Activated CD4-positive, alpha-beta T cell treated with anti-CD3 and anti-CD28 coated beads, Interleukin-2, Interleukin-6, amounts not matched to agents 100 ng/mL and 50 ng/mL, durations not matched to agents 16 hours and 8 hours (primary cell): ENCODE measurements at regions not wholly inside any gene's neighbourhood (a gene's known extent, or its start where the extent isn't known, plus 50 kb on each side); places are given as distances from the start of the nearest gene placed in this dataset.

Experiments used
- DNase-seq: peaks from one replicate; pipeline ENCODE4 v3.0.0-alpha.2; 2020

DNA sequence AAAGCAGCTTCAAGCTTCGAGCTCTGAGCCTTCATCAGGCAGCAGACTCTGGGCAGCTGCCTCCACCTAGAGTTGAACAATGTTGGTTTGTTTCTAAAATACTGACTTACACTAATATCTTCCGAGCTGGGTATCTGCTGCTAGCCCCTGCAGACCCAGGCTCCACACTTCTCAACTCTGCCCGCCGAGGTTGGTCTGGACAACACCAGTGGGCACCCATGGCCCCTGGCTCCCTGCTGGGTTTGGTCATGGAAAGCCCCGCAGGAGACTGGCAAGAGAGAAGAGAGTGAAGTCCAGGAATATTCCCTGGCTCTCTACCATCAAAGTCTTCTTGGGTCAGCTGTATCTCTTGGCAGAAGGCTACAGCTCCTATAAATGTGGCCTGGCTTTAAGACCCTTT is 214.2 kb upstream of the TMEM132C start:
- no peak for DNase-seq

DNA sequence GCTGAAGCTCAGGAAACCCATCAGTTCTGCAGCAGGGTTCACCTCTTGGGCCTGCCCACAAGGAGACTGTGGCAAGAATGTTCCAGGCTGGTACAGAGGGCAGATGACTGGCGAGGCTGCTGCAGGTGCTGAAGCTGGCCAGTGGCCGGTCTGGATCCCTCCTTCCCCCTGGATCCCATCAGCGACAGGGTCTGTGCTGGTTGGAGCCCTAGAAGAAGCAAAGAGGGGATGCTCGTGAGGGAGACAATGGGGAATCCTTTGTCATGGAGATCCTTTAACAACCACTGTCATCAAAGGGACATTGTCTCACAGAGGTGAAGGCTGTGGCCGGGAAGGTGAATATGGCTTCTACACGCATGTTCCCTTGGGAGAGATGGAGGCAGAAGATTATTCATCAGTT is 211.4 kb upstream of the TMEM132C start:
- no peak for DNase-seq

DNA sequence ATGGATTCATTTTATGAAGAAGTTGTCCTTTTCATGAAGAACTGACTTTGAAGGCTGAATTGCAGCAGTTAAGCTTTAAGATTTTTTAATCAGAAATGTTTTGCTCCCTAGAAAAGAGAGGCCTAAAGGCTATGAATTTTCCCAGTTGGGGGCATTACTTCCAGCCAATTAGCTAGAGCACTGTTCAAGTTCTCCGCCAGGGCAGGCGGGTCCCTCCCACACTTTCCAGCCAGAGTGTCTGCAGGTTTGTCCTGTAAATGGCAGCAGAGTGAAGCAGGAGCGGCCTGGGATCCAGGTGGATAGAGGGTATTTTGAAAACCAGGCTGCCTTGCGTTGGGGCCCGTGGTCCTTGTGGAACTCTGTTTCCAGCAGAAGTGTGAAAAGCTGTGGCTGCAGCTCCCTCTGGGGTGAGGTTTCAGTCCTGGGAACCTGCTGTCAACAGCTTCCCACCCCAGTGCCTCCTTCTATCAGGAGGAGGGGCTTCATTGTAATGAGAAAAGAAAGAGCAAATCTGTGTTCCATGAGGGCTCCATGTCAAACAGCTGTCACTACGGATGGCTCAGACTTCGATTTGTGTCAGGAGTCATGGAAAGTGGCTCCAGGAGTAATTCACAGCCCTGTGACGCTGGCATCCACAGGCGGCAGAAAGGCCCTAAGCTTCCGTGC is 210.7 kb upstream of the TMEM132C start:
- no peak for DNase-seq

DNA sequence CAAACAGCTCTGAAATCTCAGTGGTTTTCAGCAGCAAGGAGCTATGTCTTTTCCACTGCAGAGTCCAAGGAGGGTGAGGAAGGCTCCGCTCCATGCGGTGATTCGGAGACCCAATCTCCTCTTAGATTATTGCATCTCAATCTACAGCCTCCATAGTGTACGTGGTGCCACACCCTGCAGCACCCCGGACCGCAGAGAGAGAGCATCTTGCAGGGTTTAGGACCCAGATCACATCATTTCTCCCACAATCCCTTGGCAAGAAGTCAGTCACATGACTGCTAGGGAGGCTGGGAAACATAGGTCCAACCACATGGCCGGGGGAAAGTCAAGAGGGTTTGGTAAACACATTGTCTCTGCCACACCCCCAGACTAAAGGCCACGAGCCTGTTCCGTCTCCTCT is 209.4 kb upstream of the TMEM132C start:
- DNase-seq, result no peak

DNA sequence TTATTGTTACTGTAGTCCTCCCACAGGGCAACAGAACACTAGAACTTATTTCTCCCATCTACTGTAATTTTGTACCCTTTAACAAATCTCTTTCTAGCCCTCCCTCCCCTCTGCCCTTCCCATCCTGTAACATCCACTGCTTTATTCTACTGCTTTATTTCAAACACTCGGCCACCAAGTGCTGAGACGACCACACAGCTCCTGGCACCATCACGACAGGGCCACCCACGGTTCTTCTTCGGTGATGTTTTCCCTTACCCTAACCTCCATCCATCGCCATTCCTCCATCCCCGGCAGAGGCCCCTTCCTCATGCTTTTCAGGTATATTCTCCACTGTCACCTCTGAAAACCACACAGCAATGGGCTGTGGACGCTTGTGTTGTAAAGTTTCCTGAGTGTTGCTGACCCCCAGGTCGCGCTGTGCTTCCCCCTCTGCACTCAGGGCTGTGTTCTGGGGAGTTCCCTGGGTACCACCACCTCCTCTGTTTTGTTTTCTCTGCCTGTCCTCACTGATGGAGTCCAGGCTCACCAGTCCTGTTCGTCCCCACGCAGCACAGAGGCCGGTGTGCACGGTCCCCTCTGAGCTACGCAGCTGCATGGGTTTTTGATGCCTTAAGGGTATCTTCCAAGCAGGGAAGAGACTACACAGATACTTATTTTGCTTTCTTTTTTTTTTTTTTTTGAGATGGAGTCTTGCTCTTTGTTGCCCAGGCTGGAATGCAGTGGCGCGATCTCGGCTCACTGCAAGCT is 207.2 kb upstream of the TMEM132C start:
- DNase-seq, result no peak

DNA sequence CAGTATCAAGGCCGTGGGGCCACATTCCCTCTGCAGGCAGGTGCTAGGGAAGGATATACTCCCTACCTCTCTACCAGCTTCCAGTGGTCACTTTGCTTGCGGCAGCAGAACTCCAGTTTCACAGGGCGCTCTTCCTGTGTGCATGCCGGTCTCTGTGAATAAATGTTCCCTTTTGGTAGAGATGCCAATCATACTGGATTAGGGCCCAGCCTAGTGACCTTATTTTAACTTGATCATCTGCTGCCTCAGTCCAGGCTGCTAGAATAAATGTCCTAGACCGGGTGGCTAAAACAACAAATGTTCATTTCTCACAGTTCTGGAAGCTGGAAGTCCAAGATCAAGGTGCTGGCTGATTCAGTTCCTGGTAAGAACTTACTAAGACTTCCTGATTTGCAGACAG is 198.8 kb upstream of the TMEM132C start:
- no peak for DNase-seq

DNA sequence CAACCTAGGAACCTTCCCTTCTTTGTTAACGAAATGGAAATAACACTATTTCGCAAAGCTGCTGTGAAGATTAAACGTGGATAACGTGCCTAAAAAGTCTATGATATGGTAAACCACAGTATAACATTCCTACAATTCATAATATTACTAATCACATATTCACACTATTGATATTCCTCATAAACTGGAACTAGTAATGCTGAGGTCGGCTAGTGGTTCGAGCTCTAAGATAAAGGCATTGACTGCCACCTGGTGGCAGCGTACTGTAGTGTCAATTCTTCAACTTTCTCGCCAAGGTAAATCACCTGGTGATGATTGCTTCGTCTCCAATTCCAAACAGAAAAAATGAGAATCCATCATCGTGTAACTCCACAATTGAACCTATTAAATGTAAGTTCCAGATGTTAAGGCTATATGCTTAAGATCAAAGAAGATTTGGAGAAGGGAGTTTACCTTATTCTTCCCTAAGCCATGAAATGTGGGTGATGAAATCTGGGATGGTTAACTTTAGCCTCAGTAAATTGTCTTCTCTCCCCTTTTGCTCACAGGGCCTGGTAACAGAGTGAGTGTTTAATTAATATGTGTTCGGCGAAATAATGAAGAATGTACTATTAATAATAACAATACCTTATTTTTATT is 197.5 kb upstream of the TMEM132C start:
- peak; percentile 43 for DNase-seq

DNA sequence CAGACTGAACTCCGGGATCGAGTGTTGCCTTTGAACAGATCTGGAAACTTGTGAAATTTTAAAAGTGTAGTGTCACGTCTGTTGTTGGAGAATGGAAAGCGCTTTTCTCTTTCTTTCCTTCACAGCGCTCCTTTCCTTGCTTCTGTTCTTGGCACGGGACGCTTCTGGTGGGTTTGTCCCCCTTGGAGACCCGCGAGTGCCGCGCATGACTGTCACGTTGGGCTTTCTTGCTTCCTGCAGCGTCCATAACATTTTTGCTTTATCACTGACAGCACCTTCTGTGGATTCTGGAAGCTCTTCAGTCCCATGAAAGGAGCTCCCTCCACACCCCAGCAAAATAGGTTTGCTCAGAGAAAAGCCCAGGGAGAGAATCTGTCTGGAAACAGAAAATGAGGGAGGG is 193.0 kb upstream of the TMEM132C start:
- no peak for DNase-seq

DNA sequence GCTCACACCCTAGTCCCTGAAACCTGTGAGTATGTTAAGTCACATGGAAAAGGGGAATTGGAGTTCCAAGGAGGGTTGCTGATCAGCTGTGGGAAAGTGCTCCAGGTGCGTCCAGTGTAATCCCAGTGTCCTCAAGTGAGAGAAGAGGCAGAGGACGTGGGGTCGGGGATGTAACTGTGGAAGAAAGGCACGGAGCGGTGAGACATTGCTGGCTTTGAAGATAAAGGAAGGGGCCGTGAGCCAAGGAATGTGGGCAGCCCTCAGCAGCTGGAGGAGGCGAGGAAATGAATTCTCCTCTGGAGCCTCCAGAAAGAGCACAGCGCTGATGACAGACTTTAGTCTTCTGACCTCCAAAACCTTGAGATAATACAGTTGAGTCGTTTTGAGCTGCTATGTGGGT is 191.6 kb upstream of the TMEM132C start:
- DNase-seq, result no peak

DNA sequence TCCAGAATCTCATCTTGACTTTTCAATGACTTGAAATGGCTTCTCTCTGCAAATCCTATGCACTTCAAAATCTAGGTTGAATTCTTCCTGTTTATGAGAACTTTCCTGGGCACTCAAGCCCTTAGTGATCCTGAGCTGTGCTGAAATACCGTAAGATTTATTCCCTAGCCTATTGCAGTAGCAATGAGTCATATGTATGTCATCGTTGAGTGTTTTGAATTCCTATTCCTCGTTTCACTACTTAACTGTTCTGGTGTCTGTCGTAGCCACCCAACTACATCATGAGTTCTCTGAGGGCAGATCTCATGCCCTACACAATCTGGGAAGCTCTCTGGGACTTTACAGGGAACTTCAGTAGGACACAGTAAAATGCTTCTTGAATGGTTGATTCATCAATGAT is 190.8 kb upstream of the TMEM132C start:
- DNase-seq, result no peak

DNA sequence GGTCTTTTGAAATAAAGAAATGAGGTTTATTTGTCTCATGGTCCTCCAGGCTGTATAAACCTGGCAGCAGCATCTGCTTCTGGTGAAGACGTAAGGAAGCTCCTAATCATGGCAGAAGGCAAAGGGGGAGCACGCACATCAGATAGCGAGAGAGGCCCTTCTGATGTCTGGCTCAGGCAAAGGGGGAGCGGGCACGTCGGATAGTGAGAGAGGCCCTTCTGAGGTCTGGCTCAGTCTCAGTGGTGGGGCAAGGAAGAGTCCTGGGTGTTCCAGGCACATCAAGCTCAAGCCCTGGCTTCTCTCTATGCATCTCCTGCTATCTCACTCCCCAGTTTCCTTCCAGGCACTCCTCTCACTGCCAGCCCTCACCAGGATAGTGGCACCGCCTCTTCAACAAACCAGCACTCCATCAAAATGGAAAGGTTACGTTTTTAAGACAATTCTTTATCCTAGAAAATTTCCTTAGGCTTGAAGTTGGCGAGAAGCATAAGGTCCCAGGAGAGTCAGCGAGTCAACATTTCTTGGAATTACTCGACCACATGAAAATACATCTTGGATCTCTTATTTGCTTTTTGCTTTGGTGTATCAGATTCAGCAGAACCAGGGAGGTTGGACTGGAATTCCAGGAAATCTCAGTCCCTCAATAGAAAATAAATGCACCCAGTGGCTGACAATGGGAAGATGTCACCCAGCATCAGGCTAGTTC is 189.6 kb upstream of the TMEM132C start:
- no peak for DNase-seq

DNA sequence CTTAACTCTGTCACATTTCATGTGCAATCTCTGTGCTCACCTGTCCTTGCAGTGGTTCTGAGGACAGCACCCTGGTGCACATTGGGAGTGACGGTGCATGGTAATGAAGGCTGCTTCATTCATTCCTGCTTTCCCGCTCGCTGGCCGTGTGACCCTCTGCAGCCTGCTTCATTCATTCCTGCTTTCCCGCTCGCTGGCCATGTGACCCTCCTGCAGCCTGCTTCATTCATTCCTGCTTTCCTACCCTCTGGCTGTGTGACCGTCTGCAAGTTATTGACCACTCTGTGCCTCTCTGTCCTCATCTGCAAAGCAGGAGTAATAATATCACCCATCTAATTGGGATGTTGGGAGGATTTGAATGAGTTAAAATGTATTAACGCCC is 189.1 kb upstream of the TMEM132C start:
- no peak for DNase-seq

DNA sequence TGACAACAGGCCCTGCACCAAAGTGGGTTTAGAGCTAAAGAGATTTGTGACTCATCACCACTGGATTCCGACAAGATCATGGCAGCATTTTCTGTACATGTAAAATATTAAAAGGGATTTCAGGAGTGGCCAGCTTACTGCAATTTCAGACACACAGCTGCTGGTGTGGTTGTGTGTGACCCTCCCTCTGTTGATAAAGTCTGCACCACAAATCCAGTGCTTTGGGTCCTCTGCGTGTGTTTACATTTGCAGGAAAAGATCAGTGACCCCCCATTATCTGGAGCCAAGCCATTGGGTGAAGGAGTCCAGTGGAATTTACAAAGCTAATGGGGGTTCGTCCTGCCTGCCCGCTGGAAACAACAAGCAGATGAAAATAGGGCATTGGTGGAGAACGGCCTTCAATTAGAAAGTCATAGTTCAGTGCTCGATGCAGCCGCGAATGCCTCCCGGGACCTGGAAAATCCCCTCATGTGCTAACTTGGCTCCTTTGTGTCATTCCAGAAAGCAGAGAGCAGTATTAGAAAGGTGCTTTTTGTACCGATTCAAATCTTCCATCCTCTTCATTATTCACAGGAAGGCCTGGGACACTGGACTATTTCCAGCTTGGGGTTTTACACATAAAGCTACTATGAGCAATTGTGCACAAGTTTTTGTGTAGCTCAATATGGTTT is 188.5 kb upstream of the TMEM132C start:
- DNase-seq, result no peak

DNA sequence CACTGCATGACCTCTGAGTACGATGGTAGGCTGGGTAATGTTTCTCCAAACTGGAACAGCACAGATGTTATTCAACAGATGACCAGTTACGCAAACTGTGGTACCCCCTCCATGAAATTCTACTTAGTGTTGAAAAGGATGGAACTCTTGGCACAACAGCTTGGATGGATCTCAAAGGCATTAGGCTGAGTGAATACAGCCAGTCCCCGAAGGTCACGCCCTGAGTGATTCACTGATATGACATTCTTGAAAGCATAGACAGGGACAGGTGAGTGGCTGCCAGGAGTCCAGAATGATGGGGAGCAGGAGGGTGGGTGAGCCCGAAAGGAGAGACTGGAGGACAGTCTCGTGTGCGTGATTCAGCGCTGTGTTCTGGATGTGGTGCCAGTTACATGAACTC is 187.5 kb upstream of the TMEM132C start:
- no peak for DNase-seq

DNA sequence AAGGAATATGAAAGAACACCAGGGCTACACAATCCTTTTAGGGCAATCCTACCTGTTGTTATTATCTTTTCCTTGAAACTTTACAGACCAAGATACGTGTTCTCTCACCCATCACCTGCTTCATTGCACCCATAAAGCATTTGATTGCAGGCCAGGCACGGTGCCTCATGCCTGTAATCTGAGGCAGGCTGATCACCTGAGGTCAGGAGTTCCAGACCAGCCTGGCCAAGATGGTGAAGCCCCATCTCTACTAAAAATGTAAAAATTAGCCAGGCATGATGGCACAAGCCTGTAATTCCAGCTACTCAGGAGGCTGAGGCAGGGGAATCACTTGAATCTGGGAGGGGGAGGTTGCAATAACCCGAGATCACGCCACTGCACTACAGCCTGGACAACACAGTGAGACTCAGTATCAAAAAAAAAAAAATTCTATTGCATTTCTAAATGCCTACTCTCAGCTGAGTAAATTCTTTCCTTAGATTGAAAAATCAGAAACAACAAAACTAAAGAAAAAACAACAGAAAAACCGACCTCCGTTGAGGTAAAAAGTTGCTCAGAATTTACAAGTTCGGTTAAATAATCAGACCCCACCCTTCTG is 183.7 kb upstream of the TMEM132C start:
- DNase-seq, result no peak

DNA sequence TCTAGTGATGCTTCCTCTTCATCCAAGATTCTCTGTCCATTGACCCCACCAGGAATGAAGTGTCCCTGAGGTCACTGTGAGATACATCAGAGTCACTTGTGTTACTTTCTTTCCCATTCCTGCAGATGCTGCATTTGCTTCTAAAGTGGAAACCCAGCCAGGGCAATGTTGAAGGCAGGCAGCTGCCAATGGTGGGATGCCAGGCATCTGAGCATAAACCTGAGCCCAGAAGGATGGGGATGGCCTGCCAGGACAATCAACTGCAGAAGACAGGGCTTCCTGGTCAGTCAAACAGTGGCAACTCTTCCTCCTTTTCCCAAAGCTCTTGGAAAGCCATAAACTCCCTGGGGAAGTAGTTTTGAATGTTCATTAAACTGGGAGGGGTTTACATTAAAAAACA is 178.0 kb upstream of the TMEM132C start:
- DNase-seq, result no peak

DNA sequence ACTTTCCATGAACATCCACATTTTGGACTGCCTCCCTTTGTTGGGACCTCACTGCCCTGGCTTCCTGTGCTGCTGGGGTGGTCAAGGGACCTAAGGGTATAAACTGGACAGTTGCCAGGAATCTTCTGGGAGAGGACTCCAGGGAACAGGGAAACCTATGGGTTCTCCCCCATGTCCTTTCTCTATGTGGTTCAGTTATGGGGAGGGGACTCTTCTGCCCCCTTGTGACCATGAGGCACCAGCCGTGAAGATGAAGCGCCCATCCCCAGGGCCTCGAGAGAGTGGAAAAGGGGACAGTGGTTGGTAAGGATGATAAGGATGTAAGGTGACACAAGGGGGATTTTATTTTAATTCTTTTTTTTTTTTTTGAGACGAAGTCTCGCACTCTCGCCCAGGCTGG is 177.0 kb upstream of the TMEM132C start:
- no peak for DNase-seq

DNA sequence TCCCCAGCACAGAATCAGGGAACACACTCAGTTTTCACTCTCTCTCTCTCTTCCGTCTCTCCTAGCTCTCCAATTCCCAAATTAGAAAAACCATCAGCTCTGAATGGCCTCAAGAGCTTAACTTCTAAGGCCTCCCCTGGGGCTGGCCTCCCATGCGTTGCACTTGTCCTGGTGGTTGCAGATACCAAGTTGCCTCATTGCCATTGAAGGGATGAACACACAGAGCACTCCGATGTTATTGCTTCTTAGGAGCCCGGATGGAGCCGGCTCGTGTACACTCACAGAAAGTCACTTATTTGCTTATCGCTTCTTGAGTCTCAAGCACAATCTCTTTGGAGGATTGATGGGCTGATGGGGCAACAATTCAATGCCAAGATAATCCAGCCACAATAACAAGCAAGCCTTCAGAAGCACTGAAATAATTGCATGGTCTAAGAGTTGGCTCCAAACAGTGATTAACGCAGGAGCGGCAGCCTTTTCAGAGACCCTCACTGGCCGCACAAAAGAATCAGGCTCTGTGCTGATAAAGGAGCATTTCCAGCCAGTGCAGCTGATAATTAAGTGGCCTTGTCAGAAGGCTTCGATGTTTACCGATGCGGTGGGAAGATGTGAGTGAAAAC is 175.8 kb upstream of the TMEM132C start:
- DNase-seq, result no peak

DNA sequence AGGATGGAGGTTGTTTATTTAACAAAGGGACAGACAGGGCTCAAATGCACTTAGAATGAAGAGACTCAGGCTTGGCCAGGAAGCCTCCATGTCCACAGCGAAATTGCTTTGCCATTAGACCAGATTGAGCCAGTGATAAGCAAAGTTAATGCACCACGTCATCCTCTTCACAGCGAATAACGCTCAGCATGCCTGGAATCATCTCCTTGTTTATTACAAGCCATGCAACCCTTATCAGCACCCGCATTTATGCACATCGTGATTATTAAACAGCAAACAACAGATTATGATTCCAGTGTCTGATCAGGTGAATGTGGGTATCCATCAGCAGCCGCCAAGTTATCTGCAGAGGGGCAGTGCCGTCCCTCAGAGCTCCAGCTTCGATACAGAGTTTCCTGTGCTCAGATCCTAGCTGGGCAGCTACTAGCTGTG is 175.0 kb upstream of the TMEM132C start:
- no peak for DNase-seq

DNA sequence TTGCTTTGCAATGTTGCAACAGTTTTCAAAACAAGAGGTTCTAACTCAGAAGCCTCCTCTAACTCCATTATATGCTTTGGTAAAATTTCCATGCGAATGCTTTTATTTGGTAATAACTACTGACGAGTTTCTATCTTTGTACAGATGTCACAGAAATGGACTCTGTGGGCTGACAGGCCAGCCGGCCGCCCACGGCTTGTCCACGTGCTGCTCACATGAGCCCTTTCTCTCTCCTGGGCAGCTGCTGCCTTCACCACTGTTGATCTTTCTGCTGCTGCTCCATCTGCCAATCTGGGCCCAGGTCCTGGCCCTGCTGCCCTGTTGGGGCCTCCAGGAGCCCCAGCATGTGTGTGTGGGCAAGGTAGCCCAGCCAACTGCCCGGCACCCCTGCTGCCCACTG is 168.2 kb upstream of the TMEM132C start:
- DNase-seq, result no peak

DNA sequence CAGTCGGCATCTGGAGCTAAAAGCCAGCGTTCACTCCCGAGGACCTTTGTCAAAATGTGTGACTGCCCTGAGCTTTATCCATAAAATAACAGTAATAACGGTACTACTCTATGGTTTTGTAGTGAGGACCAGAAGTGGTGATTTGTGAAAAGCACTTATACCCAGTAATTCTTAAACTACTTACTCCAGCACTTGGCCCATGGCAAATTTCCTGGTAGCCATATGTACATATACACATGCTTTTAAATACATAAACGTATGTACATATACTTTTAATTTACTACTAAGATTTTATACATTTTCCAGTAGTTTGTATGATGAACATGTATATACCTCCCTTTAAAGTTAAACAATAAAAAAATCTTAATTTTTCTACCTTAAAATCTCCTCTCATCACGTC is 163.8 kb upstream of the TMEM132C start:
- DNase-seq, result no peak

DNA sequence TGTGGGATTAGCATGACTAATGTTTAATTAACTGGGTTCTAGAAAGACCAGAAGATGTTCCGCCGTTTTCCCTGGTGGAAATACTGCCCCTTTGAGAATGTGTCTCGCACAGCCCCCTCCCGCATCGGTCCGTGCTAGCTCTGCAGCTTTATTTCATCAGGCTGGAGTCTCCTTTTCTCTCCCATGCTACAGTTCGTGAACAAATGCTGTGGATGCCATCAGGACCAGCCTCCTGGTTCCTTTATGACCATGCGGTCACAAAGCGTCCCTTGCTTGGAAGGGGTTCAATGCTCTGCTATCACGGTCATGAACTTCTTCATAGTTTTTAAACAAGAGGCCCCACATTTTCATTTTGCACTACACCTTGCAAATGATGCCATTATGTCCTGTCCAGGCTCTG is 157.7 kb upstream of the TMEM132C start:
- no peak for DNase-seq
